Esophagus mucosa (tissue), 1 donor: ENCODE measurements at regions not wholly inside any gene's neighbourhood (a gene's known extent, or its start where the extent isn't known, plus 50 kb on each side); places are given as distances from the start of the nearest gene placed in this dataset.
"Not testable (repeated sequence)": the region's sequence is repeated elsewhere in the genome, so short reads cannot be mapped to it uniquely, and the experiment has no call there.

Experiments used
- ATAC-seq: fragments of 200-7000 bp; cut with Tn5 transposase; one replicate; pipeline ENCODE4 v1.9.1; 2020
- donor health status: DM: yes; HTN: yes; CAD: no.

DNA sequence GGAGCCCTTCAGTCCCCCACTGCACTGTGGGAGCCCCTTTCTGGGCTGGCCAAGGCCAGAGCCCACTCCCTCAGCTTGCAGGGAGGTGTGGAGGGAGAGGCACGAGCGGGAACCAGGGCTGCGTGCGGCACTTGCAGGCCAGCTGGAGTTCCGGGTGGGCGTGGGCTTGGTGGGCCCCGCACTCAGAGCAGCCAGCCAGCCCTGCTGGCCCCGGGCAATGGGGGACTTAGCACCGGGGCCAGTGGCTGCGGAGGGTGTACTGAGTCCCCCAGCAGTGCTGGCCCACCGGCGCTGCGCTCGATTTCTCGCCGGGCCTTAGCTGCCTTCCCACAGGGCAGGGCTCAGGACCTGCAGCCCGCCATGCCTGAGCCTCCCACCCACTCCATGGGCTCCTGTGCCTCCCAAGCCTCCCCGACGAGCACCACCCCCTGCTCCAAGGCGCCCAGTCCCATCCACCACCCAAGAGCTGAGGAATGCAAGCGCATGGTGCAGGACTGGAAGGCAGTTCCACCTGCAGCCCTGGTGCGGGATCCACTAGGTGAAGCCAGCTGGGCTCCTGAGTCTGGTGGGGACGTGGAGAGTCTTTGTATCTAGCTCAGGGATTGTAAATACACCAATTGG lies 776.2 kb downstream of the KCTD8 start:
- not testable (repeated sequence) for ATAC-seq

DNA sequence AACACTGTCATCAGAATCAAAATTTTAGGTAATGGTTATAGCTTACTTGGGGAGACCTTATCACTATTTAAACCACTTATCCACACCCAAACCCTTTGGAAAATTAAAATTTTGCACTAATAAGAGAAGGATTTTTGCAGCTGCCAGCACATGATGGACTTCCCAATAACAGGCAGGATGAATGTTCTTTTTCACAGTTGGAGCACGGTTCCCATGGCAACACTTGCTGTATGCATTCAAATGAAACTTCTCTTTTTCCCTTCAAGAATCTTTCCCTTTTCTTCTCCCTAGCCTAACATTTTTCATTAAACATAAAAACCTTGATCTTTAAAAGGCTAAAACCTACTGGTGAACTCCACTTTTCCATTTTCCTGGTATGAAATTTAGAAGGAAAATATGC lies 768.2 kb downstream of the KCTD8 start:
- ATAC-seq: no peak

DNA sequence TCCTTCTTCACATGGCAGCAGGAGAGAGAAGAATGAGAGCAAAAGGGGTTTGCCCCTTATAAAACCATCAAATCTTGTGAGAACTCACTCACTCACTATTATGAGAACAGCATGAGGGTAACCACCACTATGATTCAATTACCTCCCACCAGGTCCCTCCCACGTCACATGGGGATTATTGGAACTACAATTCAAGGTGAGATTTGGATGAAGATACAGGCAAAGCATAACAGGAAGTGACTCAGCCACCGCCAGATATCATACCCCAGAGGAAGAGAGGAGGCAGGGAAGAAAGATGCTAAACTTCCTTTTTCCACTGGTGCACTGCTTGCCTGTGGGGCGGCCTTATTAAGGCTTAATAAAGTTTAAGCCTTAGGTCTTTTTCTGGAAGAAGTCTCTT lies 766.1 kb downstream of the KCTD8 start:
- no peak for ATAC-seq

DNA sequence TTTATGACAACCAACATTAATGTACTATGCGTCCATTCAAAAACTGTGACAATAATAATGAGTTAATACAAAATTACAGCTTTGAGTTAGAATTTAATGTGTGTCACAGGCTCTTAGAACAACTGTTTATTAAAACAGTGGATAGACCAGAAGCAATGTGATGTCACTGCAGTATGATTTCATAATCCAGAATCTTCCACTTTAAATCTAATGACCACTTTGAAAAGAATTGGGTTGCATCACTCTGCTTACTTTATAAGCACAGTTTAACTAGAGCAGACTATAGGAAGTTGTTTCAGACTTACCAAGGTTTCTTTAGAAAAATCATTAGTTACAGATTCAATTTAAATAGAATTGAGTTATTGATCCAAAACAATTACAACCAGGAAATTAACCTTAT lies 758.5 kb downstream of the KCTD8 start:
- ATAC-seq: no peak

DNA sequence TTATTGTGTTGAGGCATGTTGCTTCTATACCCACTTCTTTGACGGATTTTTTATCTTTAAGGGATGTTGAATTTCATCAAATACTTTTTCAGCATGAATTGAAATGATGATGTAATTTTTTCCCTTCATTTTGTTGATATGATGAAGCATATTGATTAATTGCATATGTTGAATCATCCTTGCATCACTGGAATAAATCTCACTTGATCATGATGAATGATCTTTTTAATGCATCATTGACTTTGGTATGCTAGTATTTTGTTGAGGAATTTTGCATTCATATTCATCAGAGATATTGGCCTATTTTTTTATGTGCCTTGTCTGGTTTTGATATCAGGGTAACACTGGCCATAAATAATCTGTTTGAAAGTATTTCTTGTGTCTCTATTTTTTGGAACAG lies 754.7 kb downstream of the KCTD8 start:
- ATAC-seq: no peak

DNA sequence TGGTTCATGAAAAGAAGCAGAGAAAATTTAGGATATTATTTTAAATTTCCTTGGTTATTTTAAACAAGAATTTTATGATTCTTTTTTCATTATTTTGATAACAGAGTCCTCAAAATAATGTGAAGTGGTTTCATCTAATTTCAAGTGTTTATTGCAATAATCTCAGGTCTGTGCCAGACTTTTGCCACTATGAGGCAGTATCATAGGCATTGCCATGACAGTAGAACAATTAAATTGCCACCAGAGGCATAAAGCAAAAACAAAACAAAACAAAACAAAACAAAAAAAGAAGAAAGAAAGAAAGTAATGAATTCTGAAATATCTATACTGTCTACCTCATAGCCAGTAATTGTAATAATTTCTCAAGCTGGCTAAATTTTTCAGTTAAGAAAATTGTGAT lies 739.2 kb downstream of the KCTD8 start:
- ATAC-seq: no peak

DNA sequence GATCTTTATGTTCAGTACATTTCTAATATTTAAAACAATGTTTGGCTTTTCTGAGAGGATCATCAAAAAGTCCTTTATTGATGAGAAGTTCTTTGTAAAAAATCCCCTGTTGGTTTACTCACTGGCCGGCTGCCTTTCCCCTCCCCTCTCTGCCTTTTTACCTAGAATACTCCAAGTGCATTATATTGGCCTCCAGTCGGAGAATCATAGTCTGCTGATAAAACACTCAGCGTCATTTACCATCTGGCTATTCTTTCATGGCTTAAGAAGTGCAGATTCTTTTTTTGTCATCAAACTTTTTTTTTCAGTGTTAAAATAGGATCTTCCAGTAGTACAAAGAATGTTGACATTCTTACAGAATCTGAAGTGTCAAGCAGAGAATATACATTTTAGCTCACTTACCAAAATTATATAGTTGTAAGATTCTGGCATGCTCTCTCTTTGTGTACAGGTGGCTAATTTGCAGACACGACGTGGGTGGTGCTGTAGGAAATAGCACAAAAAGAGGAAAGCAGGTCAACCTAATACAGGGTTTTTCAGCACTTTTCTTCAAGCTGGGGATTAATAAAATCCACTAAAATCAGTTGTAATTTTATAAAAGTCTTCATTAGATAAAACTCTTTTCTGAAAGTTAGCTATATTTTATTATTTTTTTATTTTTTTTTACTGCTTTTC lies 731.8 kb downstream of the KCTD8 start:
- no peak for ATAC-seq

DNA sequence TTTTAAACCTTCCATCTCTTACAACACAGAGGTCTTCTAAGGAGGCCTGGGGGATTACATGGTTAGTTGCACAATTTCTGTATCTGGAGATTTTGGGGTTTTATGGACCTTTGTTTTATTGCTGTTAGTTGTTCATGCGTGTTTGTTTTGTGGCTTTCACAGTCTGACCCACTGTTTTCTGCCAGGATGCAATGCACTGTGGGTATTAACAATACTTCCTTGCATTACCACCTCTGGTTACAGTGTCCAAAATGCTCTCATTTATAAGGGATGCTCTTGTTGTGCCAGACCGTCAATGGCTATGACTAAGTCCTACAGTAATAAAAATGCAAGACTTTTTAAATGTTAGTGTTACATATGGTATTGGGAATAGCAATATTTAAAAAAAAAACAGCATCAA lies 730.2 kb downstream of the KCTD8 start:
- no peak for ATAC-seq

DNA sequence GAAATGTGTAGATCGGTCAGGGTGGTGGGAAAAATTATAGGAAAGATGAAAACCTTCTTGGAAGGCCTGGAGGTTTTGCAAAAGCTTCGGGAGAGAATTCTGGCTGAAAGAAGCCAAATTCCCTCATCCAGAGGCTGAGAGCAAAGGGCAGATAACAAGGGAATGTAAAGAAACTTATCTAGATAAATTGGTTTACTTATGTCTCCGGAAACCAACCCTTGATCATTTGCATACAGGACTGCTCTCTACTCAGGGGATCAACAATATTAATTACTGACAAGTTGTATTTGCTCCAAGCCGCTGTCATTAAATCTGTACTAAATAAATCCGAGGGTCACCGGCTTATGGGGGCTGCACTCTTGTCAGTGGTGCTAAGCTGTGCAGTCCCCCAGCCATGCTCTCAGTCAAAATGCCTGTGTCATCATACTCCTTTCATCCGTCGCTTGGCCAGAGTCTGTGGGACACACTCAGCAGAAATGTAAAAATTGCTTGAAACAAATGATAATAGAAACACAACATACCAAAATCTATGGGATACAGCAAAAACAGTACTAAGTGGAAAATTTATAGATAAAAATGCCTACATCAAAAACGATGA lies 715.7 kb downstream of the KCTD8 start:
- no peak for ATAC-seq

DNA sequence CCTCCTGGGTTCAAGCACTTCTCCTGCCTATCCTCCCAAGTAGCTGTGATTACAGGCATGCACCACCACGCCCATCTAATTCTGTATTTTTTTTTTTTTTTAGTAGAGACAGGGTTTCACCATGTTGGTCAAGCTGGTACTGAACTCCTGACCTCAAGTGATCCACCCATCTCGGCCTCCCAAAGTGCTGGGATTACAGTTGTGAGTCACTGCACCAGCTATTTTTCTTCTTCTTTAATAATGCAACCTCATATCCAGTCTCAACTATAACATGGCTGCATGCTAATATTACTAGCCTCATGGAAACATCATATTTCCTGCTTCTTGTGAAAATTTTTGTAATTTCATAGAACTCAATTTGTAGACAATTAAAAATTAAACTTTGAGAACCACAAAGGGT lies 706.5 kb downstream of the KCTD8 start:
- ATAC-seq: no peak

DNA sequence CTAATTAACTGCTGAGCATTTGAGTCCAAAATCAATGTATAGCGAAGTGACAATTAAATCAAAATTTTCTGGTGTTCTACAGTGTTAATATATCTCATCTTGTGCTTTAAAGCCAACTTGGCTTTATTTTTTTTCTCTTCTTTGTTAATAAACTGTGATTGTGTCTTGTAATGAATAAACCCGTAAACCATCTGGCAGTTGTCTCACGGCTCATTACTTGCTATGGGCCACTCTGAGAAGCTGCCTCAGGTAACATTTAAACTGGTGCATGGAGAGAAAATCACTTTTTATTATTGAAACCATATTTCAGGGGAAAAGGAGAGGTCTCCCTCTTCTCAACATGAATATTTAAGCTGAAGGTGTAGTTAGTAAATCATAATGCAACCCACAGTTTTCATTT lies 694.0 kb downstream of the KCTD8 start:
- no peak for ATAC-seq

DNA sequence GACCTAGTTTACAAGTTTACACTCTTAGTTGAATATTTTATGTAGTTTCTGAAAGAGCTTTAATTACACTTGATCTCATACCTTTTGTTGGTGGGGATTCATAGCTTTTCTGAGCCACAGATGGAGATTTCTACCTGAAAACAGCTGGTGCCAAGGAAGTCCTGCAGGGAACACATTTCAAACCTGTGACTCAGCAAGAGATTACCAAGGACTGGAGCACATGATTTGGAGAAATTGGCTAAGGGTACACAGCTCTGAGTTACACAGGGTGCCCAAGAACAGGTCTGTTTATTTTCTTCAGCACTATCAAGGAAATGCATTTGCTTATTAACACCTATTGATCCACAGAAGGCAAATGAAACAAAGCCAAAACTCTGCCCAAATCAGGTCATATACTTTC lies 691.5 kb downstream of the KCTD8 start:
- no peak for ATAC-seq

DNA sequence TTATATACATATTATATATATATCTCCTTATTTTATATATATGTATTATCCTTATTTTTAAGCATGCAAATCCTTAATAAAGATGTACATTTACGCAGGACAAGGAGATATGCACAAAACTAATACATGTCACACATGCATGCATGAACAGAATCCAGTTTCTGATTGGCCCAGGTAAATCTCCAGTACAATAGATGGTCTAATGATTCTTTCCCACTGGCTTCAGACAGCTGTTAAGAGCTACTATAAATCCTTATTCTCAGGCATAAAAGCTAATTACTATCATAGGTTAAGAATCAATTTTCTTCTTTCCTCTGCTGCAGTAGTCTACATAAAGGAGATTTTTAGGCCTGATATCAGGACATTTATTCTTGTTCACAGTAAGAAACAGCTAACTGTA lies 689.8 kb downstream of the KCTD8 start:
- no peak for ATAC-seq

DNA sequence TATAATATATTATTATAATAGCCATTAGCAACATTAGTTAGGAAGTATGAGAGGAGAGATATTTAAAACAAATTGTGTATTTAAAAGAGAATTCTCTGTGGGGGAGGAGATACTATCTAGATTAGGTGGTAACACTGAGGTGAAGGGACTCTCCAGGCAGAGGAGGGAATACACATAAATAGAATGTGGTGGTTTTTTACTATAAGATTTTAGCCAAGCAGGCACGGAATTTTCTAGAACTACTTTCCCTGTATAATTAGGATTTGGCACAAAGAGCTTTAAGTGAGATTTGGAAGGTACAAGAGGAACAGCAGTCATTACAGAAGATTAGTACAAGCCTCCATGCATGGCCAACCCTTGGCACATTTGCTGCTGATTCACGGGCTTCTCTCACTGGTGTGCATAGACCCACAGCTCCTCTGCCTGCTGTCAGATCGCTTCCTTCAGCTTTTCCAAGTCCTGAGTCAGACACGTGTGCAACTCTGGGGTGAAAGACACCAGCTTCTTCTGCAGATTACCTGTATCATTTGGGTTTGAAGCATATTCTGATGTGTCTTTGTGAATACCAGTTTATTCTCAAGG lies 685.5 kb downstream of the KCTD8 start:
- no peak for ATAC-seq

DNA sequence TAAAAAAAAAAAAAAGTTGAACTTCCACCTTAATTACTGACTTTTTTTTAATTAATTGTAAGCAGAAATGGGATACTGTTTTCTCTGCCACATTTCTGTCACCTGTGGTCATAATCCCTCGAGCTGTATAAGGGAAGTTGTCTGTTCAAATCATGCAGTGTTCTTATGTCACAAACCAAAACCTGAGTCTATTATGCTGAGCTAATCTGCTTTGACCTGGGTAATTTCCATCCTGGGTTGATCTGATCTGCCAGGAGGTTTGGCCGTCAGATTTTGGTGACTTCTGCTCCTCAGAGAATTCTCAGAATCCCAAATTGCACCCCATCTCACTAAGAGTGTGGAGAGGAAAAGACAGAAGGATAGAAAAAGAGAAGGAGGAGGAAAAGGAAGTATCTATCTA lies 683.1 kb downstream of the KCTD8 start:
- ATAC-seq: no peak

DNA sequence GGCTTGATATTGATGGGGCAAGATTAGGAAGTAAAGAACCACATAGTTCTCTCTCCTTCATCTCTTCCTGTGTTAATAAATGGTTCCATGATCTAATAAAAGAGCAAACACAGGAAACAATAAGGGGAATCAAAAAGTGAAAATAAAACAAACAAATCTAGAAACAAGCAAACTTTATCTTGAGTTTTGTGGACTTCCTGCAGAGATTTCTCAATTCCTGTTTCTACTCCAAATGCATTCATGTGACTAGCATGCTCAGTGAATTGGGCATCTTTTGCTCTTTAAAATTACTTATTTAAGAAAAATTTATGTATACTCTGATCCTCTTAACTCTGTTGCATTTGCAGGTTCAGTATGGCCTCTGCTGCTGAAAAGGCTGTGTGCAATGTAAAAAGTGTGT lies 682.0 kb downstream of the KCTD8 start:
- ATAC-seq: no peak

DNA sequence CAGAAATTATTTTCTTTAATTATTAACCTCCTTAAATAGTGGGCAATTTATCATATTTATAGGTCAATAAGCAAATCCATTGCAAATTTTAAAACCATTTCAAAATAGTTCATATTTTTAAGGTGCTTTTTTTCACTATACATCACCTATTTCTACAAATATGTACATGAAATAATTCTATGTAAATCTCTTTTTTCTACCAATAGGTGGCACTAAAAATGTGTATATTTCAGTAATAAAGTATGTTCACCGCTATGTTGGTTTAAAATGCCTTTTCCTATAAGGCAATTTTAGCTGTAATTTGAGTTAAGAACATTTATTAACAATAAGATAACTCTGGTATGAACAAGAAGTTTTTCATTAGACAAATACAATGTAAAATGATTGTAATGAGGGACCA lies 672.2 kb downstream of the KCTD8 start:
- no peak for ATAC-seq

DNA sequence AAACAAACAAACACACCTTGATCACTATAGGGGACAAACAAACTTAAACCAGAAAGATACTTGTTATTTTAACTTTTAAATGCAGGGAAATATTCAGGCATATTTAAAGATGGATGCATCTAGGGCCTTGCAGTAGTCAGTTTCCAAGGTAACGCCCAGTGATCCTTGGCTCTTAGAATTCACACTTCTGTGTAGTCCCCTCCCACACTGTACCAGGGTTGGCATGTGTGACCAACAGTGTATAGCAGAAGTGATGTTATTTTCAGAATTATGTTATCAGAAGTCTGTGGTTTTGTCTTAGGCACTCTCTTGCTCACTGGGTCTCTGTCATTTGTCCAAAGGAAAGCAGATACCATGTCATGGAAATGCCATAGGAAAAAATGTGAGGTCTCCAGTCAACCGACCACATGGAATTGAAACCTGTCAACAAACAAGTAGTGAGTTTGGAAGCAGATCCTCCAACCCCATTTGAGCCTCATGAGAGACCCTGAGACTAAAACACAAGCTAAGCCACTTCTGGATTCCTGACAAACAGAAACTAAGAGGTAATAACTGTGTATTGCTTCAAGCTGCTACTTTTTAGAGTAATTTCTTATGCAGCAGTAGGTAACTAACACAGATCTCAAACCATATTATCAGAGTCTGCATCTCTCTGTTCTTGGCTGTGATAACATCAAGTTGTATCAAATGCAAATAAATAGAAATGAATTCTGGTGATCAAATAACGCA lies 670.3 kb downstream of the KCTD8 start:
- no peak for ATAC-seq

DNA sequence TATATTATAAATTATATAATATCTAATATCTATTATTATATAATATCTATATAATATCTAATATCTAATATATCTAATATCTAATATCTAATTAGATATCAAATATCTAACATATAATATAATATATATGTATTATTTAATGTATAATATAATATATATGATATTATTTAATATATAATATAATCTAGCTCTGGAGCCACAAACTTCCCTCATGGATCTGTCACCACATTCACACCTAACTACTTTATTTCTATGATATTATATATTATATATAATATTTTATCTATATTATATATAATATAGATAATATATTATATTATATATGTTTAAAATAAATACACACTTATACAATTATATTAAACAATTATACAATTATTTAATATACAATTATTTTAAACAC lies 667.5 kb downstream of the KCTD8 start:
- no peak for ATAC-seq

DNA sequence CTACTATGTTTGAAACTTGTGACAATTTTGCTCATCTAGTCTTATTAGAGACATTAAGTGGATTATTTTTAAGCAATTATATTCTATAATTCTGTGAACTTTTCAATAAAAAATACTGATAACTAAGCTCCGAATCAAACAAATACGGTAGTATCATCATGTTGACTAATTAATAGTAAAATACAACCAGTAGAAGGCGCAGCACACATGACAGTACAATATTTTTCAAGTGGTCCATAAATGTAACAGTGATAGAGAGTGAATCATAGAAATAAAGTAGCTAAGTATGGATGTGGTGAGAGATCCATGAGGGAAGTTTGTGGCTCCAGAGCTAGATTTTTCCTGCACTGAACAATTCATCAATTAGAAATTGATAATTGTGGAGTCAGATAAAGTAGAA lies 666.2 kb downstream of the KCTD8 start:
- no peak for ATAC-seq

DNA sequence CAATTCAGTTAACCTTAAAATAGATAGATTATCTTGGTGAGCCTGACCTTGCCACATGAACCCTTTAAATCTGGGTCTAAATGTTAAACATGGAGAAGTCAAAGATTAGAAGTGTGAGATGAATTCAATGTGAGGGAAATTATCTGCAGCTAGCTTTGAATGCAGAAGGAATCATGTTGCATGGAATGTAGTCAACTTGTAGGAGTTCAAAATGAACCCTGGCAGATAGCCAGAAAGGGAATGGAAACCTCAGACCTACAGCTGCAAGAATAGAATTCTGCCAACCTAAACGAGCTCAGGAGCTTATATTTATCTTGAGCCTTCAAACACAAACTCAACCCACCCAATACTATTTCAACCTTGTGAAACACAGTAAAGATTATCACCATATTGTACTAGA lies 632.5 kb downstream of the KCTD8 start:
- no peak for ATAC-seq

DNA sequence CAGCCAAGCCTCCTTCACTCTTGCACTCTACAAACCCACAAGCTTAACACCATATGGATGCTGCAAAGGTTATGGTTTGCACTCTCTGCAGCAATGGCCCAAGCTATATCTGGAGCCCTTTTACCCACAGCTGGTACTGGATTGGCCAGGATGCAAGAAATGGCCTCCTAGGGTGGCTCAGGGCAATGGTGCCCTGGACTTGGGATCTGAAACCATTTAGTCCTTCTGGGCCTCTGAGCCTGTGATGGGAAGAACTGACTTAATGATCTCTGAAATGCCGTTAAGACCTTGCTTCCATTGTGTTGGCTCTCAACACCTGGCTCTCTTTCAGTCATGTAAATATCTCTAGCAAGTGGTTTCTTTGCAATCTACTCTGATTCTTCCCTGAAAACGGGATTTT lies 626.0 kb downstream of the KCTD8 start:
- no peak for ATAC-seq

DNA sequence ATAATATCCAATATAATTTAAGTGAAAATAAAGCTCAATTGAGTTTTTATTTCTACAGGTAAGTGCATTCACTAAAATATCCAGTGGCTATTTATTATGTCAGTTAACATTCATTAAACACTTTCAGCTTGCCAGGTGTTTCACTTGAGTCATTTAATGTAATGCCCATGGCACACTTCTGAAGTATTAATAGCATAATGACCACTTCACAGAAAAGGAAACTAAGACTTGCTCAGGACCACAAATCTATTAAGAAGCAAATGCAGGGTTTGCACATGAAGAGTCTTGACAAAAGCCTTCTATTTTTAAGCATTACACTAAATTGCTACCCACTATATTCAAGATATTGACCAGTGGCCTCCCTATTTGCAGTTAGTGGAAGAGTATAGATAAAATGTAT lies 612.7 kb downstream of the KCTD8 start:
- ATAC-seq: no peak

DNA sequence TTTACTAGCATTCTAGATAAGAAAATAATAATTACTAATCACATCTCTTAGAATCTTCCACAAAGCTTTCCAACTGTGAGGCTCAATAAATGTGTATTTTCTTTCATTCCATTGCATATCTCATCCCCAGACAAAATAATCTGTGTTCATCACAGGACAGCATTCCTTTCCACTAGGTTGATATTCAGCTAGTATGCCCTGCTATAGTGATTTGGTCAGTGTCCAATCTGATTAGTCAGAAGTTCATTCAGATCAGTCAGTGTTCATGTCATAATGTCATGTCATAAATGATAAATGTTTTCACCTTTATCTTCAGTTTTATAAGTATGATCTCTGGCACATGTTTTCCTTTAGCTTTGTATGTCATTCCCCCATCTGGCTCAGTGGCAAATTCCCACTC lies 611.4 kb downstream of the KCTD8 start:
- ATAC-seq: no peak
